AG04450 (cell line): ENCODE measurements at regions not wholly inside any gene's neighbourhood (a gene's known extent, or its start where the extent isn't known, plus 50 kb on each side); places are given as distances from the start of the nearest gene placed in this dataset.

Source experiments
- CTCF ChIA-PET: fragments of 300-600, 350-600 bp; formaldehyde crosslinking; extraction: SDS; loops from one replicate; lab custom pipeline; 2022; ENCODE audit warnings: antibody characterized with exemption, inconsistent platforms; lab: Charles Lee
- POLR2A ChIA-PET: fragments of 350-600 bp; formaldehyde crosslinking; extraction: SDS; loops from one replicate; lab custom pipeline; 2021; ENCODE audit warnings: antibody characterized with exemption, inconsistent platforms; lab: Yijun Ruan, JAX
- DNase-seq: peaks from one replicate; pipeline ENCODE4 v3.0.0-alpha.2; 2011; ENCODE audit warnings: low read depth, low spot score
- H3K27ac ChIP-seq: one replicate; pipeline ENCODE4 v1.5.1; 2012; ENCODE audit warnings: low read depth, low read length, control low read depth
- H3K27me3 ChIP-seq: one replicate; pipeline ENCODE4 v1.6.0; 2012; ENCODE audit warnings: low read length; ENCODE audit not compliant: control insufficient read depth, insufficient read depth
- H3K4me3 ChIP-seq: 2 replicates; pipeline ENCODE4 v1.5.1; 2011; ENCODE audit warnings: mild to moderate bottlenecking, low read depth, low read length, control low read depth
- H3K9me3 ChIP-seq: 2 replicates; pipeline ENCODE4 v1.5.1; 2012; ENCODE audit warnings: low read length; ENCODE audit not compliant: control insufficient read depth, insufficient read depth
- TF ChIP-seq, protein P1 (sequence below): IDR thresholded peaks from 2 replicates; pipeline ENCODE4 v1.5.1; 2011; ENCODE audit warnings: low read depth, low read length, control low read depth, inconsistent platforms

DNA sequence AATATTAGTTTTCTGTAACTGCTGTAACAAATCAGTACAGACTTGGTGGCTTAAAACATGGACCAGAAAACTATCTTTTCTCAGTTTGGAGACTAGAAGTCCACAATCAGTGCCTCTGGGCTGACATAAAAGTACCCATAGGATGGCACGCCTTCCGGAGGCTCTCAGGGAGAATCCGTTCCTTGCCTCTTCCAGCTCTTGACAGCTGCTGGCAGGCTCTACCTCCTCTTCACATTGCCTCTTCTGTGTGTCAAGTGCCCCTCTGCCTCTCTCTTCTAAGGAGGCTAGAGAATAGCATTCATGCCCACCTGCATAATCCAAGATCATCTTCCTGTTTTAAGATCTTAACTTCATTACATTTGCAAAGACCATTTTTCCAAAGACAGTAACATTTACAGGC, 1194.2 kb downstream of the EFNB2 start:
- no peak overlapping the region for H3K4me3 ChIP-seq
- H3K27ac ChIP-seq: no peak overlapping the region
- ChIA-PET CTCF (no interaction called here), POLR2A (no interaction called here)
- H3K27me3 ChIP-seq: no peaks in the 10 kb centered on the region
- TF ChIP-seq, protein P1, sequence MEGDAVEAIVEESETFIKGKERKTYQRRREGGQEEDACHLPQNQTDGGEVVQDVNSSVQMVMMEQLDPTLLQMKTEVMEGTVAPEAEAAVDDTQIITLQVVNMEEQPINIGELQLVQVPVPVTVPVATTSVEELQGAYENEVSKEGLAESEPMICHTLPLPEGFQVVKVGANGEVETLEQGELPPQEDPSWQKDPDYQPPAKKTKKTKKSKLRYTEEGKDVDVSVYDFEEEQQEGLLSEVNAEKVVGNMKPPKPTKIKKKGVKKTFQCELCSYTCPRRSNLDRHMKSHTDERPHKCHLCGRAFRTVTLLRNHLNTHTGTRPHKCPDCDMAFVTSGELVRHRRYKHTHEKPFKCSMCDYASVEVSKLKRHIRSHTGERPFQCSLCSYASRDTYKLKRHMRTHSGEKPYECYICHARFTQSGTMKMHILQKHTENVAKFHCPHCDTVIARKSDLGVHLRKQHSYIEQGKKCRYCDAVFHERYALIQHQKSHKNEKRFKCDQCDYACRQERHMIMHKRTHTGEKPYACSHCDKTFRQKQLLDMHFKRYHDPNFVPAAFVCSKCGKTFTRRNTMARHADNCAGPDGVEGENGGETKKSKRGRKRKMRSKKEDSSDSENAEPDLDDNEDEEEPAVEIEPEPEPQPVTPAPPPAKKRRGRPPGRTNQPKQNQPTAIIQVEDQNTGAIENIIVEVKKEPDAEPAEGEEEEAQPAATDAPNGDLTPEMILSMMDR: no peak
- DNase-seq: no peak
- H3K9me3 ChIP-seq: no peaks in the 10 kb centered on the region

DNA sequence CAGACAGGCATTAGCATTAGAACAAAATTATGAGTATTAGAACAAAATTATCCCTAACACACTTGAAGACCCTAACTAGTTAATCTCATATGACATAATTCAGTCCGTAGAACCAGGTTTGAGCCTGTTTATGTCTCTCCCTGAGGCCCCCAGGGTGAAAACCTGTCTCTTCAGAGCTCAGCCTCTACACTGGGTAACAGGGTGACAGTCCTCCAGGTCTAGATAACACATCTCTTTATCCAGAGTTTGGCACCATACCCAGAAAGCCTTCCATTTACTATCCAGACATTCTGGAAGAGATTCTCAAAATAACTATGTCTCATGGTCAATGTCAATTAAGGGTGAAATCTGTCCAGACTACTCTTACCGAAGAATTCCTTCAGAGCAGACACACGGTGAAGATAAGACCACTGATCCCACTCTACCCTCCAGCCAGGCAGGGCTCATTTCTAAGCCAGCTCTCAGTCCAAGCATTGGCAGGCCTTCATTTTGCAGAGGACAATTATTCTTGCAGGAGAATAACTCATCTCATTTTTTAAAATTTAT, 1195.3 kb downstream of the EFNB2 start:
- Histone ChIP-seq H3K27ac (no peak overlapping the region), H3K9me3 (no peaks in the 10 kb centered on the region), H3K4me3 (no peak overlapping the region), H3K27me3 (no peaks in the 10 kb centered on the region)
- ChIA-PET POLR2A (no interaction called here), CTCF (no interaction called here)
- no peak for DNase-seq
- TF ChIP-seq, protein P1: no peak

DNA sequence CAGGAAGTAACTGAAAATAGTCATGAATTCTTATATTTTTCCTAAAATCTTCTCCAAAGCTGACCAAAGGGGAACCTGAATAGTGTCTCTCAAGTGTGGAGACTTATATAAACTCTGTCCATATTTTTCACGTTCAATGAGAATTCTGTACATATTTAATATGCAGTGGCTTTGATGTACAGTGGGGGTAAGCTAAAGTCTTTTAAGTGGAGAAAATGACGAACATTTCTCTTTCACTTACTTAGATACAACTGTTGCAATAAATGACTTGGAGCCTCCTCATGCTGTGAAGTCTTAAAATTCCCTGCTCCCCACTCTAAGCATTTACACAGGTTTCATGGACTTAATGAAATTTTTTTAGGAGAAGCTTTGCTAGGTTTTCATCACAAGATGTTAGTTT, 1196.7 kb downstream of the EFNB2 start:
- Histone ChIP-seq H3K4me3 (no peak overlapping the region), H3K27ac (no peak overlapping the region), H3K27me3 (no peaks in the 10 kb centered on the region), H3K9me3 (no peaks in the 10 kb centered on the region)
- TF ChIP-seq, protein P1: no peak
- ChIA-PET CTCF (no interaction called here), POLR2A (no interaction called here)
- DNase-seq: no peak

DNA sequence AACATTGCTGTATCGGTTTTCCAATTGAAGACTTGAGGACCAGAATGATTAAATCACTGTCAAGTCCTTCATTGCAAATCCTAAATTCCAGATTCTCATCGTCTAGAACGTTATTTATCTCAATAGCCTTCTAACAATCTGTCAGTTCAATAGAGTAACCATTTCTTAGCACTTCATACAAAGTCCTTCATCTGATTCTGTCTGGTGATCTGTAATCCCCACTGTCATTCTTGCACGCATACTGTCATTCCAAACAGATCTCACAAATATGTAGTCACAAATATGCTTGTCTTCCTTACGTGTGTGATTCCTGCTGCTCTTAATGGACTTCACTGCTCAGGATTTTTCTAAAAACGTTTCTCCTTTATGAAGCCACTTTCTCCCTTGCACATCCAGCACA, 1197.5 kb downstream of the EFNB2 start:
- TF ChIP-seq, protein P1: no peak
- POLR2A ChIA-PET: no interaction called here
- no peak overlapping the region for H3K4me3 ChIP-seq
- H3K27ac ChIP-seq: no peak overlapping the region
- H3K9me3 ChIP-seq: no peaks in the 10 kb centered on the region
- H3K27me3 ChIP-seq: no peaks in the 10 kb centered on the region
- CTCF ChIA-PET: no interaction called here
- DNase-seq: no peak

DNA sequence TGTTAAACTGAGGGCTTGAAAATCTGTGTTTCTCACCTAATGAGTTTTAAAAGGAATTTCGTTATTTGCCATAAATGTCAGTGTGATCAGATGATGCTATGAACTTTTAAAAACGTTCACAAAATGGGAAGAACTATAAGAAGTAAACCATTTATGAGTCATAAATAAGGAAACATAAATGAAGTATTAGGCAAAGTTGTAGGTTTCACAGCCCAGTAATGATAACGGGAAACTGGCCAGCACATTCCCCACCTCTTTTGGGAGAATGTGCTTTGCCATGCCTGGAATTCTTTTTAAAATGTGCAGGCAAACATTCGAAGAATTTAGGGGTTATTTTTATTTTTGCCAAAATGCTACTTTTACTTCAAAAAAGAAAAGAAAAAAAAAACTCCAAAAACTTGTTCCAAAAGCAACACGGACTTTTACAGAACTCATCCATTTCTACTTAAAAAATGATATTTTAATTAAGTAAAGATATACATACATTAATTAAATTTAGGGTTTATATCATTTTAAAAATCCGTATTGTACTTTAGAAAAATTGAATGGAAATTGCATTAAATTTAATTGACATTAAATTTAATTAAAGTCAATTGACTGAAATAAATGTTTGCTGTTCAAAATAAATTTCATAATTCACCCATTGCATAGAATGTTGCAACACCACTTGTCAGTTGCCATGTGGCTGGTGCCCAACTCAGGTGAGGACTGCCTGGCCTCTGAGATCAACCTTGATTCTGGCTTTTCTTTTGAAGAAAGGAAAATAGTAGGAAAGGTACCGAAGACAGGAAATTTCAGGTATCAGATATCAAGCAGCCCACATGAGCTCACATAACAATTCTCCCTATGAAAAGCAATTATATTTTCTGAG, 1198.5 kb downstream of the EFNB2 start:
- no peak for DNase-seq
- H3K27me3 ChIP-seq: no peaks in the 10 kb centered on the region
- TF ChIP-seq, protein P1: no peak
- H3K4me3 ChIP-seq: no peak overlapping the region
- H3K9me3 ChIP-seq: no peaks in the 10 kb centered on the region
- no peak overlapping the region for H3K27ac ChIP-seq
- ChIA-PET POLR2A (no interaction called here), CTCF (no interaction called here)
